A673 (cell line): ENCODE measurements at regions not wholly inside any gene's neighbourhood (a gene's known extent, or its start where the extent isn't known, plus 50 kb on each side); places are given as distances from the start of the nearest gene placed in this dataset.

Experiments
- EZH2 ChIP-seq: fragments of 200-600 bp; sonication (generic); IDR thresholded peaks from 2 replicates; pipeline ENCODE4 v1.6.1; 2017; ENCODE audit warnings: borderline replicate concordance, low read depth, mild to moderate bottlenecking, mixed read lengths, antibody characterized with exemption, low read length; ENCODE audit not compliant: poor library complexity, severe bottlenecking
- TF ChIP-seq, protein P1 (sequence below): fragments of 300-800, 200-600 bp; sonication (generic); conservative IDR thresholded peaks from 2 replicates; pipeline ENCODE4 v1.5.1; 2017; ENCODE audit warnings: low read depth, mild to moderate bottlenecking, antibody characterized with exemption, low read length, moderate library complexity, mixed read lengths

- TF ChIP-seq, protein P1, sequence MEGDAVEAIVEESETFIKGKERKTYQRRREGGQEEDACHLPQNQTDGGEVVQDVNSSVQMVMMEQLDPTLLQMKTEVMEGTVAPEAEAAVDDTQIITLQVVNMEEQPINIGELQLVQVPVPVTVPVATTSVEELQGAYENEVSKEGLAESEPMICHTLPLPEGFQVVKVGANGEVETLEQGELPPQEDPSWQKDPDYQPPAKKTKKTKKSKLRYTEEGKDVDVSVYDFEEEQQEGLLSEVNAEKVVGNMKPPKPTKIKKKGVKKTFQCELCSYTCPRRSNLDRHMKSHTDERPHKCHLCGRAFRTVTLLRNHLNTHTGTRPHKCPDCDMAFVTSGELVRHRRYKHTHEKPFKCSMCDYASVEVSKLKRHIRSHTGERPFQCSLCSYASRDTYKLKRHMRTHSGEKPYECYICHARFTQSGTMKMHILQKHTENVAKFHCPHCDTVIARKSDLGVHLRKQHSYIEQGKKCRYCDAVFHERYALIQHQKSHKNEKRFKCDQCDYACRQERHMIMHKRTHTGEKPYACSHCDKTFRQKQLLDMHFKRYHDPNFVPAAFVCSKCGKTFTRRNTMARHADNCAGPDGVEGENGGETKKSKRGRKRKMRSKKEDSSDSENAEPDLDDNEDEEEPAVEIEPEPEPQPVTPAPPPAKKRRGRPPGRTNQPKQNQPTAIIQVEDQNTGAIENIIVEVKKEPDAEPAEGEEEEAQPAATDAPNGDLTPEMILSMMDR, result no peak
- no peak for TF ChIP-seq EZH2
Observed at GRCh38 chr2:191478799-191479679, 198.9 kb upstream of the NABP1 start.
